A673 (cell line): ENCODE measurements at regions not wholly inside any gene's neighbourhood (a gene's known extent, or its start where the extent isn't known, plus 50 kb on each side); places are given as distances from the start of the nearest gene placed in this dataset.
"Not testable (repeated sequence)": the region's sequence is repeated elsewhere in the genome, so short reads cannot be mapped to it uniquely, and the experiment has no call there.

ENCODE experiments used
- BruUV-seq: library from RNA; stranded (reverse); fragments of 400-500 nt; replicated peaks from 2 replicates; lab custom pipeline; 2021; lab: Mats Ljungman, UMichigan
- CTCF ChIA-PET: fragments of 300-600 bp; sonication (Branson Sonifier 250); formaldehyde crosslinking; loops from one replicate; lab custom pipeline; 2022; ENCODE audit warnings: antibody characterized with exemption; lab: Charles Lee
- POLR2A ChIA-PET: fragments of 300-600 bp; sonication (Branson Sonifier 250); formaldehyde crosslinking; loops from one replicate; lab custom pipeline; 2022; ENCODE audit warnings: antibody characterized with exemption; ENCODE audit not compliant: low non-redundant PET; lab: Charles Lee
- DNase-seq: peaks from one replicate; pipeline ENCODE4 v3.0.0-alpha.2; 2015; ENCODE audit warnings: low spot score
- H3K27ac ChIP-seq: fragments of 200-600 bp; sonication (generic); 2 replicates; pipeline ENCODE4 v1.5.1; 2016; ENCODE audit warnings: mixed run types, low read depth, mild to moderate bottlenecking, mixed read lengths, antibody characterized with exemption, low read length; ENCODE audit not compliant: poor library complexity, severe bottlenecking
- H3K27me3 ChIP-seq: fragments of 200-600 bp; sonication (generic); replicated peaks from 2 replicates; pipeline ENCODE4 v1.6.1; 2017; ENCODE audit warnings: mixed run types, low read depth, mild to moderate bottlenecking, mixed read lengths, antibody characterized with exemption, low read length; ENCODE audit not compliant: insufficient read depth, poor library complexity
- H3K36me3 ChIP-seq: fragments of 200-600 bp; sonication (generic); 2 replicates; pipeline ENCODE4 v1.6.1; 2016; ENCODE audit warnings: mixed run types, mild to moderate bottlenecking, mixed read lengths, antibody characterized with exemption, low read length; ENCODE audit not compliant: insufficient read depth, poor library complexity, severe bottlenecking
- H3K4me1 ChIP-seq: fragments of 200-600 bp; sonication (generic); 2 replicates; pipeline ENCODE4 v1.6.1; 2017; ENCODE audit warnings: mixed run types, mild to moderate bottlenecking, mixed read lengths, antibody characterized with exemption, low read length; ENCODE audit not compliant: insufficient read depth, poor library complexity, severe bottlenecking
- H3K4me3 ChIP-seq: fragments of 200-600 bp; sonication (generic); 2 replicates; pipeline ENCODE4 v1.5.1; 2016; ENCODE audit warnings: low read depth, mixed run types, mild to moderate bottlenecking, mixed read lengths, low read length; ENCODE audit not compliant: poor library complexity, severe bottlenecking
- H3K9me3 ChIP-seq: fragments of 200-600 bp; sonication (generic); 2 replicates; pipeline ENCODE4 v1.6.1; 2016; ENCODE audit warnings: mixed run types, low read depth, mild to moderate bottlenecking, mixed read lengths, antibody characterized with exemption, low read length; ENCODE audit not compliant: poor library complexity, severe bottlenecking
- CTCF ChIP-seq: fragments of 300-800, 200-600 bp; sonication (generic); conservative IDR thresholded peaks from 2 replicates; pipeline ENCODE4 v1.5.1; 2017; ENCODE audit warnings: low read depth, mild to moderate bottlenecking, antibody characterized with exemption, low read length, moderate library complexity, mixed read lengths
- EZH2 ChIP-seq: fragments of 200-600 bp; sonication (generic); IDR thresholded peaks from 2 replicates; pipeline ENCODE4 v1.6.1; 2017; ENCODE audit warnings: borderline replicate concordance, low read depth, mild to moderate bottlenecking, mixed read lengths, antibody characterized with exemption, low read length; ENCODE audit not compliant: poor library complexity, severe bottlenecking
- intact Hi-C: fragments of 100-400 bp; cut with micrococcal nuclease; formaldehyde crosslinking; loops from one replicate; pipeline ENCODE4 v1.10.0; 2022; ENCODE audit not compliant: unreplicated experiment

- H3K9me3 ChIP-seq, H3K4me3 ChIP-seq, H3K36me3 ChIP-seq, H3K27me3 ChIP-seq, DNase-seq, CTCF ChIA-PET, H3K27ac ChIP-seq, H3K4me1 ChIP-seq, intact Hi-C loops, POLR2A ChIA-PET, BruUV-seq: not testable (repeated sequence)
- TF ChIP-seq CTCF, result 0 out of 2 replicates have a peak, but pooled peaks have one; percentile 20
Observed at GRCh38 chr10:30696416-30697185, 67.0 kb upstream of the LYZL2 start.

- CTCF ChIA-PET, result interaction anchor here (0.7 kb wide), 1 partner anchor 10 kb away, joined by 3 read pairs; no protein-coding TSS in a partner anchor
- BruUV-seq, H3K27ac ChIP-seq, H3K4me3 ChIP-seq, H3K9me3 ChIP-seq, DNase-seq, POLR2A ChIA-PET, H3K36me3 ChIP-seq, H3K27me3 ChIP-seq, H3K4me1 ChIP-seq, intact Hi-C loops: not testable (repeated sequence)
Observed at GRCh38 chr10:30695481-30696236, 66.1 kb upstream of the LYZL2 start.

GRCh38 chr10:30694518-30695228, 65.1 kb upstream of the LYZL2 start:
- no peaks in the 10 kb centered on the region for H3K9me3 ChIP-seq
- CTCF ChIA-PET, result no interaction called here
- intact Hi-C loops, result no loop called here
- no peaks in the 10 kb centered on the region for H3K36me3 ChIP-seq
- no TSS peak for BruUV-seq
- H3K4me3 ChIP-seq, result no peak overlapping the region
- H3K27ac ChIP-seq, result no peak overlapping the region
- no peak for DNase-seq
- no peak for TF ChIP-seq EZH2
- TF ChIP-seq CTCF, result no peak
- no peaks in the 10 kb centered on the region for H3K4me1 ChIP-seq
- POLR2A ChIA-PET, result no interaction called here
- H3K27me3 ChIP-seq, result no peaks in the 10 kb centered on the region
